OCI-LY1 (cell line): ENCODE measurements at regions not wholly inside any gene's neighbourhood (a gene's known extent, or its start where the extent isn't known, plus 50 kb on each side); places are given as distances from the start of the nearest gene placed in this dataset.

ENCODE experiments used
- H2AFZ ChIP-seq: fragments of 200-600 bp; sonication (generic), shearing (Covaris generic); 2 replicates; pipeline ENCODE4 v1.6.0; 2014; ENCODE audit warnings: antibody characterized with exemption, mild to moderate bottlenecking, low read length
- H3F3A ChIP-seq: fragments of 200-600 bp; sonication (generic), shearing (Covaris generic); 2 replicates; pipeline ENCODE4 v1.6.0; 2014; ENCODE audit warnings: mild to moderate bottlenecking, antibody characterized with exemption, low read length, moderate library complexity; ENCODE audit not compliant: insufficient read depth
- H3K27ac ChIP-seq: fragments of 200-600 bp; sonication (generic); 2 replicates; pipeline ENCODE4 v1.5.1; 2014; ENCODE audit warnings: low read length, mixed run types, mild to moderate bottlenecking, low read depth; ENCODE audit not compliant: poor library complexity, severe bottlenecking
- H3K27me3 ChIP-seq: fragments of 200-600 bp; sonication (generic); 2 replicates; pipeline ENCODE4 v1.6.0; 2014; ENCODE audit warnings: antibody characterized with exemption, mild to moderate bottlenecking, low read length, moderate library complexity; ENCODE audit not compliant: insufficient read depth
- H3K36me3 ChIP-seq: fragments of 200-600 bp; sonication (generic); 2 replicates; pipeline ENCODE4 v1.6.1; 2014; ENCODE audit warnings: mild to moderate bottlenecking, antibody characterized with exemption, low read length, moderate library complexity, mixed read lengths; ENCODE audit not compliant: insufficient read depth
- H3K4me1 ChIP-seq: fragments of 200-600 bp; sonication (generic); 2 replicates; pipeline ENCODE4 v1.5.1; 2014; ENCODE audit warnings: mild to moderate bottlenecking, low read length, moderate library complexity; ENCODE audit not compliant: insufficient read depth, severe bottlenecking
- H3K4me2 ChIP-seq: fragments of 200-600 bp; sonication (generic), shearing (Covaris generic); 2 replicates; pipeline ENCODE4 v1.6.1; 2014; ENCODE audit warnings: low read length
- H3K4me3 ChIP-seq: fragments of 200-600 bp; sonication (generic); 2 replicates; pipeline ENCODE4 v1.5.1; 2014; ENCODE audit warnings: low read length, low read depth, mild to moderate bottlenecking, mixed read lengths; ENCODE audit not compliant: poor library complexity, severe bottlenecking
- H3K79me2 ChIP-seq: fragments of 200-600 bp; shearing (Covaris generic); 2 replicates; pipeline ENCODE4 v1.6.1; 2016; ENCODE audit warnings: mixed run types, low read length, mixed read lengths; ENCODE audit not compliant: insufficient read depth
- H3K9ac ChIP-seq: fragments of 200-600 bp; sonication (generic), shearing (Covaris generic); 2 replicates; pipeline ENCODE4 v1.6.1; 2014; ENCODE audit warnings: mild to moderate bottlenecking, low read length, mixed read lengths
- H3K9me2 ChIP-seq: fragments of 200-600 bp; sonication (generic), shearing (Covaris generic); 2 replicates; pipeline ENCODE4 v1.6.1; 2014; ENCODE audit warnings: low read depth, mild to moderate bottlenecking, low read length, mixed read lengths
- H3K9me3 ChIP-seq: fragments of 200-600 bp; shearing (Covaris generic); 2 replicates; pipeline ENCODE4 v1.6.1; 2014; ENCODE audit warnings: low read length, mixed read lengths
- H4K20me1 ChIP-seq: fragments of 200-600 bp; sonication (generic), shearing (Covaris generic); 2 replicates; pipeline ENCODE4 v1.6.0; 2016; ENCODE audit warnings: mild to moderate bottlenecking, low read length; ENCODE audit not compliant: insufficient read depth
- EZH2 ChIP-seq: fragments of 200-600 bp; sonication (generic), shearing (Covaris generic); IDR thresholded peaks from 2 replicates; pipeline ENCODE4 v1.8.0; 2017; ENCODE audit warnings: borderline replicate concordance, mixed run types, mild to moderate bottlenecking, antibody characterized with exemption, low read length, moderate library complexity, mixed read lengths
- TF ChIP-seq, protein P1 (sequence below): fragments of 200-600 bp; sonication (generic), shearing (Covaris generic); IDR thresholded peaks from 2 replicates; pipeline ENCODE4 v1.5.1; 2017; ENCODE audit warnings: mild to moderate bottlenecking, antibody characterized with exemption, low read length, moderate library complexity, mixed read lengths

DNA sequence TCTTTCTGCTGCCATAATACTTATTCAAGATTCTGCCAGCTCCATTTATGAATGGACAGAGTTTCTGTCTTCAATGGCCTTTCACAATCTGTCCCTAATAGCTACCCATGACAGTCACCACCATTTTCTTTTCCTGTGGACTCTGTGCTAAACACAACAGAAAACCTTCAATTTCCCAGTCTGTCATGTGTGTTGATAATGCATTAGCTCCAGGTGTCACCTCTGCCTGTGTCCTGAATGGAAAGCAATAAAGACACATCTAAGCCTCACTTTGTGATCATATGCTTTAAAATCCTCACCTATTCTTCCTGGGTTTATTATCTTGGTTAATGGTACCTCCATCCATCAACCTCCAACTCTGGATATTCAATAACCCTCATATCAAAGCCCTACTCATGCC is 772.2 kb downstream of the DCDC2C start:
- H3K36me3 ChIP-seq: no peaks in the 10 kb centered on the region
- H3K9ac ChIP-seq: no peak overlapping the region
- no peaks in the 10 kb centered on the region for H3K4me1 ChIP-seq
- H3K4me2 ChIP-seq: no peak overlapping the region
- no peak for TF ChIP-seq EZH2
- TF ChIP-seq, protein P1, sequence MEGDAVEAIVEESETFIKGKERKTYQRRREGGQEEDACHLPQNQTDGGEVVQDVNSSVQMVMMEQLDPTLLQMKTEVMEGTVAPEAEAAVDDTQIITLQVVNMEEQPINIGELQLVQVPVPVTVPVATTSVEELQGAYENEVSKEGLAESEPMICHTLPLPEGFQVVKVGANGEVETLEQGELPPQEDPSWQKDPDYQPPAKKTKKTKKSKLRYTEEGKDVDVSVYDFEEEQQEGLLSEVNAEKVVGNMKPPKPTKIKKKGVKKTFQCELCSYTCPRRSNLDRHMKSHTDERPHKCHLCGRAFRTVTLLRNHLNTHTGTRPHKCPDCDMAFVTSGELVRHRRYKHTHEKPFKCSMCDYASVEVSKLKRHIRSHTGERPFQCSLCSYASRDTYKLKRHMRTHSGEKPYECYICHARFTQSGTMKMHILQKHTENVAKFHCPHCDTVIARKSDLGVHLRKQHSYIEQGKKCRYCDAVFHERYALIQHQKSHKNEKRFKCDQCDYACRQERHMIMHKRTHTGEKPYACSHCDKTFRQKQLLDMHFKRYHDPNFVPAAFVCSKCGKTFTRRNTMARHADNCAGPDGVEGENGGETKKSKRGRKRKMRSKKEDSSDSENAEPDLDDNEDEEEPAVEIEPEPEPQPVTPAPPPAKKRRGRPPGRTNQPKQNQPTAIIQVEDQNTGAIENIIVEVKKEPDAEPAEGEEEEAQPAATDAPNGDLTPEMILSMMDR: no peak
- no peaks in the 10 kb centered on the region for H3K79me2 ChIP-seq
- H3K4me3 ChIP-seq: no peak overlapping the region
- no peaks in the 10 kb centered on the region for H3K9me2 ChIP-seq
- H3F3A ChIP-seq: no peaks in the 10 kb centered on the region
- no peaks in the 10 kb centered on the region for H3K27me3 ChIP-seq
- no peaks in the 10 kb centered on the region for H3K9me3 ChIP-seq
- no peak overlapping the region for H2AFZ ChIP-seq
- H4K20me1 ChIP-seq: no peaks in the 10 kb centered on the region
- no peak overlapping the region for H3K27ac ChIP-seq

DNA sequence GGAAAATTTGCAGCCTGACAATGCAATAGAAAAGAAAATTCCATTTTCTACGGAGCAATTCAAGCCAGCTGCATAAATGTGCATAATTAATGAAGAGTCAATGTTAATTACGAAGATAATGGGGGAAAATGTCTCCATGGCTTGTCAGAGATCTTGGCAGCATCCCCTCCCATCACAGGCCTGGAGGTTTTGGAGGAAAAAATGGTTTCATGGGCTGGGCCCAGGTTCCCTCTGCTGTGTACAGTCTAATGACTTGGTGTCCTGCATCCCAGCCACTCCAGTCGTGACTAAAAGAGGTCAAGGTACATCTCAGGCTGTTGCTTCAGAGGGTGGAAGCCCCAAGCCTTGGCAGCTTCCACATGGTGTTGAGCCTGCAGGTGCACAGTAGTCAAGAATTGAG is 779.7 kb downstream of the DCDC2C start:
- Histone ChIP-seq H3K4me2 (no peak overlapping the region), H3K27ac (no peak overlapping the region), H3K9me3 (no peaks in the 10 kb centered on the region), H3K4me3 (no peak overlapping the region), H3K79me2 (no peaks in the 10 kb centered on the region), H2AFZ (no peak overlapping the region), H3K4me1 (no peaks in the 10 kb centered on the region), H3K9ac (no peak overlapping the region), H4K20me1 (no peaks in the 10 kb centered on the region), H3K27me3 (no peaks in the 10 kb centered on the region), H3F3A (no peaks in the 10 kb centered on the region), H3K36me3 (no peaks in the 10 kb centered on the region), H3K9me2 (no peaks in the 10 kb centered on the region)
- no peak for TF ChIP-seq EZH2
- TF ChIP-seq, protein P1: no peak

- Histone ChIP-seq H3K9ac (no peak overlapping the region), H3K9me2 (no peaks in the 10 kb centered on the region), H3F3A (no peaks in the 10 kb centered on the region), H3K79me2 (no peaks in the 10 kb centered on the region), H3K36me3 (no peaks in the 10 kb centered on the region), H3K4me1 (no peaks in the 10 kb centered on the region), H3K27ac (no peak overlapping the region), H3K4me3 (no peak overlapping the region), H4K20me1 (no peaks in the 10 kb centered on the region), H3K9me3 (no peaks in the 10 kb centered on the region), H3K27me3 (no peaks in the 10 kb centered on the region), H2AFZ (no peak overlapping the region), H3K4me2 (no peak overlapping the region)
- TF ChIP-seq, protein P1: no peak
- TF ChIP-seq EZH2: no peak
Observed at GRCh38 chr2:4486971-4487370, 783.6 kb downstream of the DCDC2C start.
